HUES48 (cell line): ENCODE measurements at regions not wholly inside any gene's neighbourhood (a gene's known extent, or its start where the extent isn't known, plus 50 kb on each side); places are given as distances from the start of the nearest gene placed in this dataset.

Source experiments
- H3K27ac ChIP-seq: one replicate; pipeline ENCODE4 v1.7.0; 2013; ENCODE audit warnings: low read depth, low read length, inconsistent platforms
- H3K27me3 ChIP-seq: 2 replicates; pipeline ENCODE4 v1.6.1; 2013; ENCODE audit warnings: mild to moderate bottlenecking, low read length; ENCODE audit not compliant: control insufficient read depth, insufficient read depth
- H3K36me3 ChIP-seq: 2 replicates; pipeline ENCODE4 v1.6.1; 2013; ENCODE audit warnings: low read length; ENCODE audit not compliant: control insufficient read depth, insufficient read depth
- H3K4me1 ChIP-seq: 2 replicates; pipeline ENCODE4 v1.6.1; 2013; ENCODE audit warnings: mild to moderate bottlenecking, low read length; ENCODE audit not compliant: control insufficient read depth, insufficient read depth
- H3K4me3 ChIP-seq: 2 replicates; pipeline ENCODE4 v1.5.1; 2013; ENCODE audit warnings: mild to moderate bottlenecking, low read depth, low read length
- H3K9ac ChIP-seq: 2 replicates; pipeline ENCODE4 v1.6.1; 2013; ENCODE audit warnings: mild to moderate bottlenecking, low read depth, low read length, moderate library complexity
- H3K9me3 ChIP-seq: 2 replicates; pipeline ENCODE4 v1.6.1; 2013; ENCODE audit warnings: low read length; ENCODE audit not compliant: control insufficient read depth, insufficient read depth

DNA sequence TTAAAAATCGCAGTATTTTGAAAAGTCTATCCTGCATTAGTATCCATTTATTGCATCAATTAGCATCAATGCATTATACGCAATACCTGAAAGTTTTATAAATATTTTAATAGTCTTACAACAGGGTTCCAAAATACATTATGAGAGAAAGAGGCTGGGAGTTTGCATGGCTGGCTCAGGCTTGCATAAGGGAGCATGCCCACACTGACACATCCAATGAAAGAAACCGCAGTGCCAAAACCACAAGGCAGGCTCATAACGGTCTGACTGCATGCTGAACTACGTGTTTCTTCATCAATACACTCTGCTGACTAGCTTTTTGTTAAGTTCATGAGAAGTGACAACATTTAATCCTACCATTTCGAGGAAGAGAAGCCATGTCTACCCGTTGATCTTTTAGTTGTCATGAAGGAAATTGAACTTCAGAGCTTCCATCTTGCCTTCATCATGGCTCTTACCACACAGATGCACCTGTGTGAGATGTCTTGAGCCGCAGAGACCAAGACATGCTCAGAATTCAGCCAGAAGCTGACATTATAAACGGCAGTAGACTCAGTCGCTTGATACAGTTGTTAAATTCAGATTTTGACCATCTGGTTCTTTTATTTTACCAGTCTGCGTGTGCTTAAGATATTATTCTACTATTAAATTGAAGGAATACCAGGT lies 168.8 kb upstream of the FRG1 start:
- H3K4me3 ChIP-seq = no peak overlapping the region
- no peaks in the 10 kb centered on the region for H3K4me1 ChIP-seq
- H3K9me3 ChIP-seq = peaks cover 5% of the 10 kb centered on the region; the same call in 1 of the 2 replicates
- no peaks in the 10 kb centered on the region for H3K27me3 ChIP-seq
- no peaks in the 10 kb centered on the region for H3K36me3 ChIP-seq
- H3K27ac ChIP-seq = no peak overlapping the region
- no peak overlapping the region for H3K9ac ChIP-seq

DNA sequence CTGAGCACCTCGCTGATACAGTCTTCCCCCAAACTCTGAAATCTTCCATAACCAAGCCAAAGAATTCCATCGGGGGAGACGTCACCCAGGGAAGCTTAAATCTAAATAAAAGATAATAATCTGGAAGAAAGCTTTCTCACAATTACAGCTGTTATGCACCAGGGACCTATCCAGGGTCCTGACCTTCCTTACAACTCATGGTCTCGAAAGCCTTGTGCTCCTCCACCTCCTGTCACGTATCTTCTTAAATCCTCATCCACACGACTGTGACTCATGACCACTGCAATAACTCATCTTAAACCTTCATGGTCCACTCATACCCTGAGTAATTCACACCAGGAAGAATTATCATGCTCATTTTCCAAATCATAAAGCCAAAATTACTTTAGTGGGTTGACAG lies 166.8 kb upstream of the FRG1 start:
- no peaks in the 10 kb centered on the region for H3K27me3 ChIP-seq
- no peaks in the 10 kb centered on the region for H3K36me3 ChIP-seq
- H3K4me1 ChIP-seq = no peaks in the 10 kb centered on the region
- H3K9ac ChIP-seq = no peak overlapping the region
- H3K27ac ChIP-seq = no peak overlapping the region
- H3K4me3 ChIP-seq = no peak overlapping the region
- H3K9me3 ChIP-seq = peaks cover 5% of the 10 kb centered on the region; the same call in 1 of the 2 replicates

DNA sequence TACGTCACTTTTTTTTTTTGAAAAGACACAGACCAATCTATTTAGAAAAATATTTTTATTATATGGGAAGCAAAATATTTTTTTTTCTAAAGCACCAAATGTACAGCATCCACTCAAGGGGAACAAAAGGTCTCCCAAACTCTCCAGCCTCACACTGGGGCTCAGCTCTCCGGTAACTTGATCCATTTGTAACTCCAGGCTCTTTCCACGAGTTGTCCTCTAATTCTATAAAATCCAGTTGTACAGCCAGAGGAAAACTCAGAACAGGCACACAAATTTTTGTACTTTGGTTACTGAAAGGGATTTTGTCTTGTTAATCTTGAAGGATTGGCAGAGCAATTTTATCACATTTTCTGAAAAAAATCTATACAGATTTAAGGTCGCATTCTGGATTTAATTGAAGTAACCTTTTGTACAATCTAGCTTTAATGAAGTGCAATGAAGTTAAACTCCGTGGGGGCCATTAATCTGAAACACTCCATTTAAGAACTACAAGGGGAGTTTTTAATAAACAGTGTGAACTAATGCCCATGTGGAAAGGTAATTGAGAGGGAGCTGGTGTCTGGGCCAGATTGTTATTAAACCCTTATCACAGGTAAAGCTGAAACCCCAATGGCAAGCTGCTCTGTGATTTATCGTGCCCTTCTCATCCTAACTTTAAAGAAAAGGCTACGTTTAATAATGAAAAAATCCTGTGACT lies 161.2 kb upstream of the FRG1 start:
- H3K36me3 ChIP-seq = no peaks in the 10 kb centered on the region
- H3K9me3 ChIP-seq = peaks cover 4% of the 10 kb centered on the region
- no peak overlapping the region for H3K4me3 ChIP-seq
- H3K4me1 ChIP-seq = peaks cover 3% of the 10 kb centered on the region; the same call in 1 of the 2 replicates
- H3K27ac ChIP-seq = no peak overlapping the region
- no peaks in the 10 kb centered on the region for H3K27me3 ChIP-seq
- no peak overlapping the region for H3K9ac ChIP-seq

- H3K27ac ChIP-seq = no peak overlapping the region
- H3K36me3 ChIP-seq = no peaks in the 10 kb centered on the region
- H3K9ac ChIP-seq = no peak overlapping the region
These were observed 160.3 kb upstream of the FRG1 start for GRCh38 chr4:189780391-189780790.

GRCh38 chr4:189784651-189785050 lies 156.0 kb upstream of the FRG1 start:
- no peaks in the 10 kb centered on the region for H3K27me3 ChIP-seq
- 0 out of 2 replicates have a peak overlapping the region, but pooled peaks have one; percentile 20 for H3K4me3 ChIP-seq
- H3K27ac ChIP-seq = no peak overlapping the region
- peaks cover 4% of the 10 kb centered on the region; the same call in 1 of the 2 replicates for H3K9me3 ChIP-seq
- no peaks in the 10 kb centered on the region for H3K36me3 ChIP-seq
- H3K9ac ChIP-seq = no peak overlapping the region
- peaks cover 9% of the 10 kb centered on the region for H3K4me1 ChIP-seq

More at GRCh38 chr4:189780391-189780790, 160.3 kb upstream of the FRG1 start:
- Histone ChIP-seq H3K27me3 (no peaks in the 10 kb centered on the region), H3K4me1 (peaks cover 9% of the 10 kb centered on the region), H3K4me3 (no peak overlapping the region), H3K9me3 (peaks cover 4% of the 10 kb centered on the region)

- Histone ChIP-seq H3K27me3 (no peaks in the 10 kb centered on the region), H3K27ac (no peak overlapping the region), H3K4me3 (0 out of 2 replicates have a peak overlapping the region, but pooled peaks have one; percentile 20), H3K9me3 (peaks cover 4% of the 10 kb centered on the region; the same call in 1 of the 2 replicates), H3K4me1 (peaks cover 9% of the 10 kb centered on the region), H3K36me3 (no peaks in the 10 kb centered on the region), H3K9ac (no peak overlapping the region)
These were observed 155.4 kb upstream of the FRG1 start for GRCh38 chr4:189785257-189785656.

DNA sequence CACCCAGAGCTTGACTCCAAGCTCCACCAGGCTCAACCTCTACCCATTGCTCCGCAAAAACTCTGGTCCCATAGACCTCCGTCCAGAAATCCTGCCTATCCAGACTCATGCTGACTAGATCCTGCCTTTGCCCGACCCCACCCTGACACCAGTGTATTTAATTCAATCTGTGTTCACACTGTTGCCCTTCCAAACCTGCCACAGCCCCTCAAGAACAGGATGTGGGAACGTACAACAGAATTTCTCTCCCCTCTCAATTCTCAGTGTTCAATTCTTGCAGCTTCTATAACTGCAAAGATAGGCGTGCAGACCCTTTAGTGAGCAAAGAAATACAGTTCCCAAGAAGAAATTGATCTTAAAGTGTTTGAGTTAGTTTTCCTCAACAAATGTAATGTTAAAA lies 154.2 kb upstream of the FRG1 start:
- Histone ChIP-seq H3K9me3 (peaks cover 2% of the 10 kb centered on the region; the same call in 1 of the 2 replicates), H3K36me3 (no peaks in the 10 kb centered on the region), H3K9ac (no peak overlapping the region), H3K27me3 (no peaks in the 10 kb centered on the region), H3K27ac (no peak overlapping the region), H3K4me3 (no peak overlapping the region), H3K4me1 (peaks cover 9% of the 10 kb centered on the region)

- no peaks in the 10 kb centered on the region for H3K9me3 ChIP-seq
- H3K4me3 ChIP-seq = no peak overlapping the region
- H3K27me3 ChIP-seq = no peaks in the 10 kb centered on the region
- peaks cover 9% of the 10 kb centered on the region for H3K4me1 ChIP-seq
- H3K27ac ChIP-seq = no peak overlapping the region
- H3K9ac ChIP-seq = no peak overlapping the region
- H3K36me3 ChIP-seq = no peaks in the 10 kb centered on the region
These were observed 153.2 kb upstream of the FRG1 start for GRCh38 chr4:189787216-189788031.

GRCh38 chr4:189792924-189793618 lies 147.6 kb upstream of the FRG1 start:
- no peaks in the 10 kb centered on the region for H3K27me3 ChIP-seq
- H3K36me3 ChIP-seq = no peaks in the 10 kb centered on the region
- no peak overlapping the region for H3K4me3 ChIP-seq
- H3K9me3 ChIP-seq = no peaks in the 10 kb centered on the region
- no peak overlapping the region for H3K9ac ChIP-seq
- H3K4me1 ChIP-seq = peaks cover 4% of the 10 kb centered on the region; the same call in 1 of the 2 replicates
- no peak overlapping the region for H3K27ac ChIP-seq

DNA sequence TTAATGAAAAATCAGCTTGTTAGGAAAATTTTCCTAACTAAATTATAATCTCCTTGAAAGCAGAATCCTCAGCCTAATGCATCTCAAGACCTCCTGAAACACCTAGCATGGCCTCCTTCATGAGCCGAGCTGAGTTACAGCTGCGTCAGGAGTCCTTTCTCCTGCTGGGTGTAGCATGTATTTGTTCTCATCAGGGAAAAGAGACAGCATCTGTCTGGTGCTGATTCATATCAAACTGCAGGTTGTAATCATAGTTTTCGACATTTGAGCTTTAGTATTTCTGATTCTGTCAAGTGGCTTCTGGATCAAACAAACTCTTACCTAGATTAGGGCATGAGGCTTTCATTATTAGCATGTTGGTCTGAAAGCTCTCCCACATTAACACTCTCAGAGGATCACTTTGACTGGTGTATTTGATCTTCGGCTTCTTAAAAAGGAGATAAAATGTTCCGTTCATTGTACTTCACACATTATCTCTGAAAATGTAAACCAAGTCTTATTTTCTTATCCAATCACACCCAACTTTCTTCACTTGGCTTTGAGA lies 140.1 kb upstream of the FRG1 start:
- H3K4me3 ChIP-seq = no peak overlapping the region
- H3K27me3 ChIP-seq = no peaks in the 10 kb centered on the region
- H3K9me3 ChIP-seq = no peaks in the 10 kb centered on the region
- no peak overlapping the region for H3K9ac ChIP-seq
- no peaks in the 10 kb centered on the region for H3K36me3 ChIP-seq
- H3K4me1 ChIP-seq = no peaks in the 10 kb centered on the region
- H3K27ac ChIP-seq = no peak overlapping the region
